ENCODE measurements at regions not wholly inside any gene's neighbourhood (a gene's known extent, or its start where the extent isn't known, plus 50 kb on each side); places are given as distances from the start of the nearest gene placed in this dataset.

GRCh38 chr20:23257106-23257761 lies 93.4 kb upstream of the NXT1 start:
- Histone ChIP-seq H3K4me1 (ENCODE audit: control insufficient read depth in 4 of 4, insufficient read depth in 4 of 4, low read length in 3 of 4) (peaks cover 0 to 4% (median 0%) of the 10 kb centered on the region in 4 donors), H3K27ac (ENCODE audit: low read depth in 1 of 2, low read length in 2 of 2) (peak overlapping the region in 1 of 2 donors; percentile 10), H3K9me3 (ENCODE audit: control insufficient read depth in 4 of 4, low read length in 3 of 4) (no peaks in the 10 kb centered on the region), H3K4me3 (ENCODE audit: low read depth in 1 of 3, low read length in 3 of 3) (no peak overlapping the region), H3K27me3 (ENCODE audit: control insufficient read depth in 4 of 4, insufficient read depth in 4 of 4, low read length in 3 of 4) (no peaks in the 10 kb centered on the region), H3K9ac (ENCODE audit: low read depth in 1 of 2, low read length in 2 of 2) (no peak overlapping the region), H3K36me3 (ENCODE audit: control insufficient read depth in 4 of 4, insufficient read depth in 3 of 4, low read depth in 1 of 4, low read length in 3 of 4) (no peaks in the 10 kb centered on the region)
- WGBS, result 49% methylated on average over 12 of the region's 12 CpGs
- TF ChIP-seq JUND (IDR thresholded peaks at IDR 0.05), result no peak
- TF ChIP-seq FOXA1 (IDR thresholded peaks at IDR 0.05), result no peak
- no peak for TF ChIP-seq RAD21 (IDR thresholded peaks at IDR 0.05)
- TF ChIP-seq HNF4A (conservative IDR thresholded peaks at IDR 0.05), result no peak
- no peak for TF ChIP-seq RXRA (IDR thresholded peaks at IDR 0.05)
- TF ChIP-seq GABPA (IDR thresholded peaks at IDR 0.05 in 1 of 2, conservative IDR thresholded peaks at IDR 0.05 in 1 of 2), result no peak
- TF ChIP-seq CTCF (IDR thresholded peaks at IDR 0.05; ENCODE audit: low read depth, low read length, missing input control), result no peak
- TF ChIP-seq SP1 (IDR thresholded peaks at IDR 0.05), result no peak
- TF ChIP-seq NR2F2 (IDR thresholded peaks at IDR 0.05), result no peak
- TF ChIP-seq ZBTB33 (IDR thresholded peaks at IDR 0.05), result no peak
- TF ChIP-seq EGR1 (IDR thresholded peaks at IDR 0.05; ENCODE audit: low read depth in 2 of 2), result no peak
- TF ChIP-seq FOXA2 (IDR thresholded peaks at IDR 0.05), result no peak
- TF ChIP-seq TAF1 (conservative IDR thresholded peaks at IDR 0.05), result no peak
- TF ChIP-seq MAX (IDR thresholded peaks at IDR 0.05), result no peak
- no peak for DNase-seq (ENCODE audit: low spot score)

GRCh38 chr20:23255716-23256385 lies 94.7 kb upstream of the NXT1 start:
- DNase-seq (ENCODE audit: low spot score), result peak; percentile 23
- no peaks in the 10 kb centered on the region for H3K9me3 ChIP-seq (ENCODE audit: control insufficient read depth in 4 of 4, low read length in 3 of 4)
- H3K27me3 ChIP-seq (ENCODE audit: control insufficient read depth in 4 of 4, insufficient read depth in 4 of 4, low read length in 3 of 4), result no peaks in the 10 kb centered on the region
- H3K4me3 ChIP-seq (ENCODE audit: low read depth in 1 of 3, low read length in 3 of 3), result no peak overlapping the region
- no peak overlapping the region for H3K9ac ChIP-seq (ENCODE audit: low read depth in 1 of 2, low read length in 2 of 2)
- H3K27ac ChIP-seq (ENCODE audit: low read depth in 1 of 2, low read length in 2 of 2), result no peak overlapping the region
- no peaks in the 10 kb centered on the region for H3K36me3 ChIP-seq (ENCODE audit: control insufficient read depth in 4 of 4, insufficient read depth in 3 of 4, low read depth in 1 of 4, low read length in 3 of 4)
- H3K4me1 ChIP-seq (ENCODE audit: control insufficient read depth in 4 of 4, insufficient read depth in 4 of 4, low read length in 3 of 4), result peaks cover 0 to 4% (median 0%) of the 10 kb centered on the region in 4 donors
- TF ChIP-seq HNF4G (IDR thresholded peaks at IDR 0.05), result no peak
- no peak for TF ChIP-seq EGR1 (IDR thresholded peaks at IDR 0.05; ENCODE audit: low read depth in 2 of 2)
- TF ChIP-seq GABPA (IDR thresholded peaks at IDR 0.05 in 1 of 2, conservative IDR thresholded peaks at IDR 0.05 in 1 of 2), result no peak
- no peak for TF ChIP-seq TAF1 (conservative IDR thresholded peaks at IDR 0.05)
- no peak for TF ChIP-seq HNF4A (conservative IDR thresholded peaks at IDR 0.05)
- TF ChIP-seq JUND (IDR thresholded peaks at IDR 0.05), result no peak
- 52% methylated on average over 6 of the region's 6 CpGs for WGBS
